OCI-LY1 (cell line): ENCODE measurements at regions not wholly inside any gene's neighbourhood (a gene's known extent, or its start where the extent isn't known, plus 50 kb on each side); places are given as distances from the start of the nearest gene placed in this dataset.

Source experiments
- EZH2 ChIP-seq: fragments of 200-600 bp; sonication (generic), shearing (Covaris generic); IDR thresholded peaks from 2 replicates; pipeline ENCODE4 v1.8.0; 2017; ENCODE audit warnings: borderline replicate concordance, mixed run types, mild to moderate bottlenecking, antibody characterized with exemption, low read length, moderate library complexity, mixed read lengths
- TF ChIP-seq, protein P1 (sequence below): fragments of 200-600 bp; sonication (generic), shearing (Covaris generic); IDR thresholded peaks from 2 replicates; pipeline ENCODE4 v1.5.1; 2017; ENCODE audit warnings: mild to moderate bottlenecking, antibody characterized with exemption, low read length, moderate library complexity, mixed read lengths

DNA sequence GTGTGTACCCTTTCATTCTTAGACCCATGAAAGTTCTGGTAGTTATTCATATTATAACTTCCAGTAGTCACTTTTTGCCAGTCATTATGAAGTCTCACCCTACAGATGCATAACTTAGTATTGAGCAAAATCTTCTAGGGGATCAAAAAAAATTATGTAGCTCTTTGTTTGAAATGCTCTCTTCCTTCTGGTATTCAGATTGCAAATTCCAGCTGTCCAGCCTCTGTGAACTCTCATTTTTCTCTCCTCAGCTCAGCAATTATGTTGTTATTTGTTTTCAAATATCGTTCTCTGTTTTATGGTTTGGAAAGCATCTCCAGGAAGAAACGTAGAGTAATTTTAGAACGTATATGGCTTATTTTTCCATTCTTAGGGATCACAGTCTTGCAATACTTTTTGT lies 442.5 kb downstream of the SEMA3D start:
- TF ChIP-seq, protein P1, sequence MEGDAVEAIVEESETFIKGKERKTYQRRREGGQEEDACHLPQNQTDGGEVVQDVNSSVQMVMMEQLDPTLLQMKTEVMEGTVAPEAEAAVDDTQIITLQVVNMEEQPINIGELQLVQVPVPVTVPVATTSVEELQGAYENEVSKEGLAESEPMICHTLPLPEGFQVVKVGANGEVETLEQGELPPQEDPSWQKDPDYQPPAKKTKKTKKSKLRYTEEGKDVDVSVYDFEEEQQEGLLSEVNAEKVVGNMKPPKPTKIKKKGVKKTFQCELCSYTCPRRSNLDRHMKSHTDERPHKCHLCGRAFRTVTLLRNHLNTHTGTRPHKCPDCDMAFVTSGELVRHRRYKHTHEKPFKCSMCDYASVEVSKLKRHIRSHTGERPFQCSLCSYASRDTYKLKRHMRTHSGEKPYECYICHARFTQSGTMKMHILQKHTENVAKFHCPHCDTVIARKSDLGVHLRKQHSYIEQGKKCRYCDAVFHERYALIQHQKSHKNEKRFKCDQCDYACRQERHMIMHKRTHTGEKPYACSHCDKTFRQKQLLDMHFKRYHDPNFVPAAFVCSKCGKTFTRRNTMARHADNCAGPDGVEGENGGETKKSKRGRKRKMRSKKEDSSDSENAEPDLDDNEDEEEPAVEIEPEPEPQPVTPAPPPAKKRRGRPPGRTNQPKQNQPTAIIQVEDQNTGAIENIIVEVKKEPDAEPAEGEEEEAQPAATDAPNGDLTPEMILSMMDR = no peak
- TF ChIP-seq EZH2 = no peak
